ENCODE measurements at regions not wholly inside any gene's neighbourhood (a gene's known extent, or its start where the extent isn't known, plus 50 kb on each side); places are given as distances from the start of the nearest gene placed in this dataset.

DNA sequence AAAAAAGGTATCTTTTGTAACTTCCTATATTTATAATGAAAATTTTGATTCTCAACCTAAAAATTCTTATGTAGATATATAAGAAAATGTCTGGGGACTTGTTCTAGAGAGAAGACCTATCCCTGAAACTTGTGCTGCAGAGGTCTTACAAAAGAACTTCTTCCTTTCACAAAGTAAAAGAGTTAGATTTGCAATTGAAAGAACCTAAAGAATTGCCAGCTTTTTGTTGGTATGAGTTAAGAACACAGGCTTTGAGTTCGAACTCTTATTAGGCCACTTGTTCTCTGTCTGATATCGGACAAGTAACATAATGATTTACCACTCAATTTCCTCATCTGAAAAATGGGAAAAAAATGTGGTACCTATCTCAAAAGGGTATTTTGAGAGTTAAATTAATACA, 162.0 kb upstream of the LAMA2 start:
- no peak for TF ChIP-seq EZH2 (IDR thresholded peaks at IDR 0.05; ENCODE audit: borderline replicate concordance, low read depth, low read length, poor library complexity, severe bottlenecking)
- TF ChIP-seq, protein P1, sequence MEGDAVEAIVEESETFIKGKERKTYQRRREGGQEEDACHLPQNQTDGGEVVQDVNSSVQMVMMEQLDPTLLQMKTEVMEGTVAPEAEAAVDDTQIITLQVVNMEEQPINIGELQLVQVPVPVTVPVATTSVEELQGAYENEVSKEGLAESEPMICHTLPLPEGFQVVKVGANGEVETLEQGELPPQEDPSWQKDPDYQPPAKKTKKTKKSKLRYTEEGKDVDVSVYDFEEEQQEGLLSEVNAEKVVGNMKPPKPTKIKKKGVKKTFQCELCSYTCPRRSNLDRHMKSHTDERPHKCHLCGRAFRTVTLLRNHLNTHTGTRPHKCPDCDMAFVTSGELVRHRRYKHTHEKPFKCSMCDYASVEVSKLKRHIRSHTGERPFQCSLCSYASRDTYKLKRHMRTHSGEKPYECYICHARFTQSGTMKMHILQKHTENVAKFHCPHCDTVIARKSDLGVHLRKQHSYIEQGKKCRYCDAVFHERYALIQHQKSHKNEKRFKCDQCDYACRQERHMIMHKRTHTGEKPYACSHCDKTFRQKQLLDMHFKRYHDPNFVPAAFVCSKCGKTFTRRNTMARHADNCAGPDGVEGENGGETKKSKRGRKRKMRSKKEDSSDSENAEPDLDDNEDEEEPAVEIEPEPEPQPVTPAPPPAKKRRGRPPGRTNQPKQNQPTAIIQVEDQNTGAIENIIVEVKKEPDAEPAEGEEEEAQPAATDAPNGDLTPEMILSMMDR (conservative IDR thresholded peaks at IDR 0.05; ENCODE audit: low read depth, low read length) = no peak

All from A673 (cell line).